ENCODE measurements at regions not wholly inside any gene's neighbourhood (a gene's known extent, or its start where the extent isn't known, plus 50 kb on each side); places are given as distances from the start of the nearest gene placed in this dataset.

GRCh38 chr20:12084482-12084881 lies 166.8 kb downstream of the BTBD3 start:
- no peak for TF ChIP-seq EZH2 (IDR thresholded peaks at IDR 0.05; ENCODE audit: insufficient read depth, low read length)
- no peak for TF ChIP-seq CTCF (IDR thresholded peaks at IDR 0.05; ENCODE audit: insufficient read depth, low read depth, low read length)
- Mint-ChIP-seq H3K9me3 (ENCODE audit: unreplicated experiment) (no peaks in the 10 kb centered on the region), H3K27me3 (ENCODE audit: low read depth, unreplicated experiment) (peaks cover 9% of the 10 kb centered on the region), H3K4me3 (ENCODE audit: unreplicated experiment) (no peak overlapping the region), H3K4me1 (ENCODE audit: low read depth, unreplicated experiment) (peaks cover 6% of the 10 kb centered on the region), H3K27ac (ENCODE audit: unreplicated experiment) (peak overlapping the region; percentile 10), H3K36me3 (ENCODE audit: low read depth, unreplicated experiment) (no peaks in the 10 kb centered on the region)
- Histone ChIP-seq H3K79me2 (ENCODE audit: insufficient read depth, low read length) (no peaks in the 10 kb centered on the region), H4K20me1 (ENCODE audit: insufficient read depth, low read length) (no peaks in the 10 kb centered on the region), H3K4me3 (ENCODE audit: insufficient read depth, low read depth, low read length) (no peak overlapping the region), H2AFZ (ENCODE audit: low read depth, low read length) (no peak overlapping the region), H3K27ac (ENCODE audit: low read depth, low read length) (no peak overlapping the region), H3K9ac (ENCODE audit: low read length) (no peak overlapping the region), H3K4me1 (ENCODE audit: insufficient read depth, low read length) (no peaks in the 10 kb centered on the region), H3K27me3 (ENCODE audit: insufficient read depth, low read length) (no peaks in the 10 kb centered on the region), H3K4me2 (ENCODE audit: low read length) (no peak overlapping the region), H3K9me3 (ENCODE audit: insufficient read depth, low read depth, low read length) (no peaks in the 10 kb centered on the region), H3K36me3 (ENCODE audit: insufficient read depth, low read length) (no peaks in the 10 kb centered on the region)
- DNase-seq (ENCODE audit: low read depth) (no peak), FAIRE-seq (no peak)

GRCh38 chr20:12086359-12086758 lies 168.7 kb downstream of the BTBD3 start:
- H4K20me1 ChIP-seq (ENCODE audit: insufficient read depth, low read length) = no peaks in the 10 kb centered on the region
- no peak overlapping the region for H3K4me3 ChIP-seq (ENCODE audit: insufficient read depth, low read depth, low read length)
- no peaks in the 10 kb centered on the region for H3K4me1 ChIP-seq (ENCODE audit: insufficient read depth, low read length)
- peaks cover 6% of the 10 kb centered on the region for H3K4me1 Mint-ChIP-seq (ENCODE audit: low read depth, unreplicated experiment)
- DNase-seq (ENCODE audit: low read depth) = no peak
- no peaks in the 10 kb centered on the region for H3K9me3 Mint-ChIP-seq (ENCODE audit: unreplicated experiment)
- H2AFZ ChIP-seq (ENCODE audit: low read depth, low read length) = no peak overlapping the region
- no peaks in the 10 kb centered on the region for H3K9me3 ChIP-seq (ENCODE audit: insufficient read depth, low read depth, low read length)
- H3K27ac Mint-ChIP-seq (ENCODE audit: unreplicated experiment) = no peak overlapping the region
- H3K27me3 ChIP-seq (ENCODE audit: insufficient read depth, low read length) = no peaks in the 10 kb centered on the region
- H3K4me2 ChIP-seq (ENCODE audit: low read length) = no peak overlapping the region
- no peaks in the 10 kb centered on the region for H3K36me3 ChIP-seq (ENCODE audit: insufficient read depth, low read length)
- FAIRE-seq = no peak
- TF ChIP-seq EZH2 (IDR thresholded peaks at IDR 0.05; ENCODE audit: insufficient read depth, low read length) (no peak), CTCF (IDR thresholded peaks at IDR 0.05; ENCODE audit: insufficient read depth, low read depth, low read length) (no peak)
- H3K27ac ChIP-seq (ENCODE audit: low read depth, low read length) = no peak overlapping the region
- H3K27me3 Mint-ChIP-seq (ENCODE audit: low read depth, unreplicated experiment) = peaks cover 4% of the 10 kb centered on the region
- no peaks in the 10 kb centered on the region for H3K79me2 ChIP-seq (ENCODE audit: insufficient read depth, low read length)
- no peak overlapping the region for H3K9ac ChIP-seq (ENCODE audit: low read length)
- no peaks in the 10 kb centered on the region for H3K36me3 Mint-ChIP-seq (ENCODE audit: low read depth, unreplicated experiment)
- no peak overlapping the region for H3K4me3 Mint-ChIP-seq (ENCODE audit: unreplicated experiment)

DNA sequence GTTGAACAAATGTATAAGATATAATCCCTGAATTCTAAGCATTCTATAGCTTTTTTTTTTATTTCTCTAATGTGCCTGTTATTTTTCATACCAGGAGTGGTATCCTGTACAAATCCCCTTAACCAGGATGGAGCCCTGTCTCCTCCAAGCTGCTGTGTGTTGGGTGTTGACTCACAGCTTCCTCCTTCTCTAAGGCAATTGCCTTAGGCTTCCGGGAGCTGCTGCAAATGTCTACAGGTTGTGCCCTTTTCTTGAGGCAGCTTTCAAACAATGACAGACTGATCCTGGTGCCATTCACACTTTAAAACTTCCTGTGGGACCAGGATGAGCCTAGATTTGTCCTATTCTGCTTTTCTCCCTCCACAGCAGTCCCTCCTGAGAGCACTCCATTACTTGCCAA lies 173.2 kb downstream of the BTBD3 start:
- no peak for FAIRE-seq
- peaks cover 4% of the 10 kb centered on the region for H3K27me3 Mint-ChIP-seq (ENCODE audit: low read depth, unreplicated experiment)

More for the DNA sequence above, 173.2 kb downstream of the BTBD3 start:
- no peaks in the 10 kb centered on the region for H4K20me1 ChIP-seq (ENCODE audit: insufficient read depth, low read length)
- H3K4me1 ChIP-seq (ENCODE audit: insufficient read depth, low read length) = no peaks in the 10 kb centered on the region
- DNase-seq (ENCODE audit: low read depth) = no peak
- H3K4me2 ChIP-seq (ENCODE audit: low read length) = no peak overlapping the region
- H3K4me1 Mint-ChIP-seq (ENCODE audit: low read depth, unreplicated experiment) = peaks cover 12% of the 10 kb centered on the region
- no peaks in the 10 kb centered on the region for H3K79me2 ChIP-seq (ENCODE audit: insufficient read depth, low read length)
- no peak overlapping the region for H3K4me3 ChIP-seq (ENCODE audit: insufficient read depth, low read depth, low read length)
- H2AFZ ChIP-seq (ENCODE audit: low read depth, low read length) = no peak overlapping the region
- no peak overlapping the region for H3K27ac ChIP-seq (ENCODE audit: low read depth, low read length)
- H3K27ac Mint-ChIP-seq (ENCODE audit: unreplicated experiment) = no peak overlapping the region
- no peaks in the 10 kb centered on the region for H3K9me3 ChIP-seq (ENCODE audit: insufficient read depth, low read depth, low read length)
- TF ChIP-seq EZH2 (IDR thresholded peaks at IDR 0.05; ENCODE audit: insufficient read depth, low read length) (no peak), CTCF (IDR thresholded peaks at IDR 0.05; ENCODE audit: insufficient read depth, low read depth, low read length) (no peak)
- no peaks in the 10 kb centered on the region for H3K27me3 ChIP-seq (ENCODE audit: insufficient read depth, low read length)
- H3K4me3 Mint-ChIP-seq (ENCODE audit: unreplicated experiment) = no peak overlapping the region
- H3K9ac ChIP-seq (ENCODE audit: low read length) = no peak overlapping the region
- H3K36me3 Mint-ChIP-seq (ENCODE audit: low read depth, unreplicated experiment) = no peaks in the 10 kb centered on the region
- H3K36me3 ChIP-seq (ENCODE audit: insufficient read depth, low read length) = no peaks in the 10 kb centered on the region
- no peaks in the 10 kb centered on the region for H3K9me3 Mint-ChIP-seq (ENCODE audit: unreplicated experiment)
